HG03342 (cell line): ENCODE measurements at regions not wholly inside any gene's neighbourhood (a gene's known extent, or its start where the extent isn't known, plus 50 kb on each side); places are given as distances from the start of the nearest gene placed in this dataset.
"Not testable (repeated sequence)": the region's sequence is repeated elsewhere in the genome, so short reads cannot be mapped to it uniquely, and the experiment has no call there.

Experiments used
- ATAC-seq: cut with Tn5 transposase; IDR thresholded peaks from one replicate; pipeline ENCODE4 v1.9.1; 2021; ENCODE audit warnings: mild to moderate bottlenecking, moderate library complexity; ENCODE audit not compliant: unreplicated experiment

GRCh38 chr9:120338340-120338739 lies 241.6 kb downstream of the CDK5RAP2 start:
- ATAC-seq, result no peak

DNA sequence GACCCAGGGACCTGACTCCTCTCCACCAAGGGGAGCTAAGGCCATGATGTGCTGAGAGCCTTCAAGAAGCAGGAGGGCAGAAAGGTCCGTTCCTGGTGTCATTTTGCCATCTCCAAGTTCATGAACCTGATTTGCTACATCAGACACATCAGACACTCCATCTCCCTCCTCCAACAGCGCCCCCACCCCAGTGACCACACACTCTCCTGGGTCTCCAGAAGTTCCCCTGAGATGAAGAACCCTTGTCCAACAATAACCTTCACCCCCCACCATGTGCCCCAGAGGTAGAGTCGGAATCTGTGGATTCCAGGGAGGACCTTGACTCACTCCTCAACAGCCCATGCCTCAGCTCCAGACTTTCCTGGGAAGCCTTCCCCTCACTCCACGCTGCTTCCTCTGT lies 242.8 kb downstream of the CDK5RAP2 start:
- ATAC-seq, result no peak

- ATAC-seq, result no peak
Observed at GRCh38 chr9:120336753-120337090, 243.2 kb downstream of the CDK5RAP2 start.

DNA sequence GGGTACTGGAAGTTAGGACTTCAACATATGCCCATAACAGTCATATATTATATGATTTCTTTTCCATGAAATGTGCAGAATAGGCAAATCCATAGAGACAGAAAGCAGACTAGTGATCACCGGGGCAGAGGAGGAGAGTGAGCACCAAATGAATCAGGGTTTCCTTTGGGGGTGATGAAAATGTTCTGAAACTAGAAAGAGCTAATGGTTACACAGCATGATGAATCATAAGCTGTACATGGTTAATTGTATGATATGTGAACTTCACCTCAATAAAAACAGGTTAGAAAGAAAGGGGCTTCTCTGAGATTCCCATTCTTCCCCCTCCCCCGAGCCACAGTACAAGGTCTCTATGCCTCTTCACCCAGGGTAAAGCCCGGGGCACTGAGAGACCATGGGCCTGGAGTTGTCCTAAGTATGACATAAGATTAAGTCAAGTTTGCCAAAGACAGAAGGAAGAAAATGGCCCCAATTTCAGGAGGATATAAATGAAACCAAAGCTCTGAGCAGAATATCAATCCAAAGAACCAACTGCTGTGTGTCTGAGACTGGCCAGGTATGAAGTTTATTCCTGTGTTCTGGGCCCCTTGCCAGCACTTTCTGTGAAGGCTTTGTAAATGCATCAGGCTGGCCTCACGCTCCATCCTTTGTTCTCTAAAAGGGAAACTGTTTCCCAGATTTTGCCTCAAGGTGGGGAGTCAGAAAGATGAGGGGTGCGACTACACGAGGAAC lies 243.8 kb downstream of the CDK5RAP2 start:
- no peak for ATAC-seq

DNA sequence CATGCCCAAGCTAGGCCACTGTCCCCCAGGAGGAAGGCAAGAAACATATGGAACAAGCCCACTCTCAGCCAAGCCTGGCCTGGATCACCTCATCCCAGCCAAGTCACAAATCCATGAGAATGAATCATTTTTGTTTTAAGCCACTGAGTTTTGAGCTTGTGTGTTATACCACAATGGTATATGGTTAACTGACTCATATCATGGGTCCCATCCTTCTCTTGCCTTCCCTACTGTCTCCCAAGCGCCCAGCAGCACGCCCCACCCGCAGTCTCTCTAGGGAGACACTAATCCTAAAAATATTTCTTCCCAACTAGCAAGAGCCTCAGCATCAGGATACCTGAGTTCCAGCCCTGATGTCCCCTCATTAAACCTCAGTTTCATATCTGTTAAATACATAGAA lies 248.1 kb downstream of the CDK5RAP2 start:
- no peak for ATAC-seq

GRCh38 chr9:120330031-120330430 lies 249.9 kb downstream of the CDK5RAP2 start:
- ATAC-seq, result no peak

- ATAC-seq, result no peak
Observed at GRCh38 chr9:120327322-120327721, 252.6 kb downstream of the CDK5RAP2 start.

- ATAC-seq, result no peak
Observed at GRCh38 chr9:120326049-120326693, 253.8 kb downstream of the CDK5RAP2 start.

DNA sequence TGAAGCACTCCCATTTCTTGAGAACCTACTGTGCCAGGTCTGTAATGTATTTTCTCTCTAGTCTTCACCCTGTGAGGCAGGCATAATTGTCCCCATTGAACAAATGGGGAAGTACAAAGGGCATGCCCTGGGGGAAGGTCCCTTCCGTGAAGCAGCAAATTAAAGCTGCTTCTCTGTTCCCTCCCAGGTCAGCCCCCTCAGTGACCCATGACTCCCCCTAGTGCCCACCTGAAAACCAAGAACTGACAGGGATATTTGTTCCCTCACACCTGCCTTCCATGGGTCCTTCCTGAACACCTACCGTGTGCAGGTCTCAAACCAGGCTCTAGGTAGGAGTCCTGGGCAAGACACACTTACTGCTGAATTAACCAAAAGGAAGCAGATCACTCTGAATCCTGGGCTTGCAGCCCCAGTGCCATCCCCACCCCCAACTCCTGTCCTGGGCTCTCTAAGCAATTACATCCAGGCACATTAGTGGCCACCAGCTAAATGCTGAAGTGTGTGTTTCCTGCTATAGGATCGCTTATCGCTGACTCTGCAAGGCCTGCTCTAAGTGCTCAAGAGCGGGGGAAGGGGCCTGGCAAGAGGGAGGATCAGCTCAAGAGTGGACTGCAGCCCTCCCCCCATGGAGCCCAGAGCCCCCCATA lies 254.8 kb downstream of the CDK5RAP2 start:
- peak; percentile 52 for ATAC-seq

DNA sequence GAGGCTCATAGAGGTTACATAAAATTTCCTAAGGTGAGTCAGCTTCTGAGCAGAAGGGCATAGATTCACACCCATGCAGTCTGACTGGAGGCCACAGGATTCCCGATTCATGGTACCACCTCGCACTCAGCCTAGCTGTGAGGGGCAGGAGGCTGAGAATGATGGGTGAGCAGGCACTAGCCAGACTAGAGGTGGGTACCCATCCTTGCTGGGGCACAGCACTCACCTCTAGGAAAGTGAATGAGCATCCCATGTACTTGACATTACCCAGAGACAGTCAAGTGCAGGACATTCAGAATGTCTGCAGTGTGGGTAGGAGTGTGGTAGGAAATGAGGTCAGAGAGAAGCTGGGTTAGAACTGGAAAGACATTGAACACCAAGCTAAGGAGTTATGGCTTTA lies 255.5 kb downstream of the CDK5RAP2 start:
- ATAC-seq, result no peak

DNA sequence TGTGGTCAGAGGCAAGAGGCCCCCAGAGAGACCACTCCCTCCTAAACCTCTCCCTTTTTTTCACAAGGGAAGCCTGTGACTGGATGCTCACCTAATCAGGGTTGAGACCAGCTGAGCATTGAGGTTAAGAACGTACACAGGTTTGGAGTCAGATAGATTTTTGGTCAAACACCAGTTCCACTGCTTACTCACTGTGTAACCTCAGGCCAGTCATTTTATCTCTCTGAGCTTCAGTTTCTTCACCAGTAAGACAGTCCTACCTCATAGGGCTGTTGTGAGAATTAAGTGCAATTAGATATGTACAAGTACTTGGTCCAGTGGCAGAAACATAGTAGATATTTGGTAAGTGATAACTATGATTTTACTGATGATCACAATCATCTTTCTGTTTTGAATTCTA lies 256.8 kb downstream of the CDK5RAP2 start:
- no peak for ATAC-seq

DNA sequence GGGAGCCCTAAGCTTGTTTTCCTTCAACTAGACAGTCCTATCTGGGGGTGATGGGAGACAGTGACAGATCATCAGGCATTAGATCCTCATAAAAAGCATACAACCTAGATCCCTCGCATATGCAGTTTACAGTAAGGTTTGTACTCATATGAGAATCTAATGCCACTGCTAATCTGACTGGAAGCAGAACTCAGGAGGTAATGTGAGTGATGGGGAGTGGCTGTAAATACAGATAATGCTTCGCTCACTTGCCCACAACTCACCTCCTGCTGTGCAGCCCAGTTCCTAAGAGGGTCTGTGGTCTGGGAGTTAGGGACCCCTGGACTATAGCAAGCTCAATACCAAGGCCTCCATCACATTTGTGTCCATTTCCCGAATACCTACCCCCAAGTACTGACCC lies 260.5 kb downstream of the CDK5RAP2 start:
- no peak for ATAC-seq

DNA sequence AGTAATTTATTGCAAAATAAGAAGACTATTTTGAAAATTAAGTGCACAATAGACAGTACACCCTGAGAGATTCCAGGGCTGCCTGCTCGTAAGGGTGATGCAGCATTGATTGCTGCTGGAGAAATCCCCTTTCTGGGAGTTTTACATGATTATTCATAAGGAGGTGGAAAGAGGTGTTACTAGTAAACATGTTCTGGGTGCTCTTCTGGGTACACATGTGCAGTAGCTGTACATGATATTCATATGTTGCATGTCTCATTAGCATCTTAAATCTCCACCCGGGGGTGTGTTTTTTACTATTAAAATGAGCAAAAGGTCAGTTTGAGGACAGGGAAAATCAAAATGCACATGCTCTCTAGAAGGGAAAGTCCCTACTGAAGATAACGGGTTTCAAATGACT lies 264.8 kb downstream of the CDK5RAP2 start:
- ATAC-seq, result no peak

DNA sequence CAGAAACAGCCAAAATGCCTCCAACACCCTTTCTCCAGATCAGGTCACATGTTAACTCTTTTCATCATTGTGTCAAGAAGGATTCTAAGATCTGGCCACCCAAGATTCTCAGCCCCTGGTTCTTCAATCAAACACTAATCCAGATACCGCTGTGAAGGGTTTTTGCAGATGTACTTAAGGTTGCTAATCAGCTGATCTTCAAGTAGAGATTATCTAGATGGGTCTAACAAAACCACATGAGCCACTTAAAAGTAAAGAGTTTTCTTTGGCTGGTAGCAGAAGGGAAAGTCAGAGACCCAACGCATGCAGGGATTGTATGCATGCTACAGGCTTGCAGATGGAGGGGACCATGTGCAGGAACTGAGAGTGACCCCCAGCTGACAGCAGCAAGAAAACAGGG lies 267.9 kb downstream of the CDK5RAP2 start:
- no peak for ATAC-seq

- no peak for ATAC-seq
Observed at GRCh38 chr9:120310035-120310434, 269.9 kb downstream of the CDK5RAP2 start.

DNA sequence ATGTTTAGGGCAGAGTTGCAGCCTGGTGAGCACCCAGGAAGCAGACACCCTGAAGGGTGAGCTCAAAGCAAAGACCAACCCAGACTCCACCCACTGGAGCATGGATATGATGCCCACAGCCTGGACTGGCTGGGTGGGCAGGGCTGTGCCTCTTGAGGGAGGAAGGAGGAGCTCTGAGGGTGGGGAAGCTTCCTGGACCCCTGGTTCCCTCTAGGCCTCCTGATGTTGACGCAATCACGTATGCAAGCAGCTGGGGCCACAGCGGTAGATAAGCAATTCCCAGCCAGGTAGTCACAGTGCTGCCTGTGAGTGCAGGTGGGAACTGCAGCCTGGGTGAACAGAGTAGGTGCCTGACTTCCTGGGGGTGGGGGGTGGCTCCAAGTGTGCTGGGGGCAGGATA lies 271.5 kb downstream of the CDK5RAP2 start:
- ATAC-seq, result no peak

DNA sequence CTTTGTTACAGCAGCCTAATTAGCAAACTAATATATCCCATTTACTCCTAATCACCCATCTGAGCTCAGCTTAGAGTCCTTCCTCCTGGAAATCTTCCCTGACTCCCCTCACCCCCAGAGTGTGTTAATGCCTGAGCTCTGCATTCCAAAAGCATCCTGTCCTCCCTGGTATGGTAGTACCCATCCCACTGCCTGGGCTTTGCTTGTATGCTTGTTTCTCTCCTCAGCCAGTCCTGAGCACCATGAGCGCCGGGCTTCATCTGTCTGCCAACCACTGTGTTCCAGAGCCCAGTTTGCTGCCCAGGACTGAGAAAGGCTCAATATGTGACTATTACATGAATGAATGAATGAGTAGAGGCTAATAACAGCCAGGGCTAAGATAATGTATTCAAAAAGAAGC lies 272.4 kb downstream of the CDK5RAP2 start:
- ATAC-seq, result no peak

DNA sequence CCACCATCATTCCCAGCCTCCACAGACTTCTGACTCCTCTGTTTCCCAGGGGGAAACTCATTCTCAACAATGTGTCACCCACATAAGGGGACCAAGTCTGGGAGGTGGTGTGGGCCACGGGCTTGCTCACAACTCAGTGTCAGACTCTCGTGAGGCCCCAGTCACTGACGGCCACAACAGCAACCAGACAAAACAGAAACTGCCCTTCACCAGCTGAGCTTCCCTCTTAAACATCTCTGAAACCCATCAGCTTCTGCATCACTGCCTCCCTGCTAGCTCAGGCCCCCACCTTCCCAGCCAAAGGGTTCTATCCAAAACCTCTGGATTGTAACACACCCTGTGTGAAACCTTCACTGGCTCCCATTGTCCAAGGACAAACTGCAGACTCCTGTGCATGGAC lies 273.4 kb downstream of the CDK5RAP2 start:
- no peak for ATAC-seq

- ATAC-seq, result no peak
Observed at GRCh38 chr9:120306088-120306487, 273.9 kb downstream of the CDK5RAP2 start.

GRCh38 chr9:120304896-120305295 lies 275.1 kb downstream of the CDK5RAP2 start:
- not testable (repeated sequence) for ATAC-seq

GRCh38 chr9:120303519-120303918 lies 276.4 kb downstream of the CDK5RAP2 start:
- ATAC-seq, result no peak

GRCh38 chr9:120299785-120300184 lies 280.2 kb downstream of the CDK5RAP2 start:
- no peak for ATAC-seq
